T-helper 1 cell treated with Interleukin-12 subunit alpha and Interleukin-12 subunit beta and Interleukin-4 antibody, amounts not matched to agents 30 μg/mL and 1 μg/mL, for 36 hours (primary cell): ENCODE measurements at regions not wholly inside any gene's neighbourhood (a gene's known extent, or its start where the extent isn't known, plus 50 kb on each side); places are given as distances from the start of the nearest gene placed in this dataset.

Source experiments
- H3K27ac Mint-ChIP-seq: one replicate; pipeline ENCODE4 v1.8.0; 2021; ENCODE audit warnings: mild to moderate bottlenecking, mixed read lengths
- H3K27me3 Mint-ChIP-seq: one replicate; pipeline ENCODE4 v1.8.0; 2021; ENCODE audit warnings: low read depth, mixed read lengths
- H3K36me3 Mint-ChIP-seq: one replicate; pipeline ENCODE4 v1.8.0; 2021; ENCODE audit warnings: low read depth, mixed read lengths
- H3K4me1 Mint-ChIP-seq: one replicate; pipeline ENCODE4 v1.8.0; 2021; ENCODE audit warnings: low read depth, mixed read lengths
- H3K4me3 Mint-ChIP-seq: one replicate; pipeline ENCODE4 v1.8.0; 2021; ENCODE audit warnings: mild to moderate bottlenecking, moderate library complexity, mixed read lengths
- H3K9me3 Mint-ChIP-seq: one replicate; pipeline ENCODE4 v1.8.0; 2021; ENCODE audit warnings: mixed read lengths

DNA sequence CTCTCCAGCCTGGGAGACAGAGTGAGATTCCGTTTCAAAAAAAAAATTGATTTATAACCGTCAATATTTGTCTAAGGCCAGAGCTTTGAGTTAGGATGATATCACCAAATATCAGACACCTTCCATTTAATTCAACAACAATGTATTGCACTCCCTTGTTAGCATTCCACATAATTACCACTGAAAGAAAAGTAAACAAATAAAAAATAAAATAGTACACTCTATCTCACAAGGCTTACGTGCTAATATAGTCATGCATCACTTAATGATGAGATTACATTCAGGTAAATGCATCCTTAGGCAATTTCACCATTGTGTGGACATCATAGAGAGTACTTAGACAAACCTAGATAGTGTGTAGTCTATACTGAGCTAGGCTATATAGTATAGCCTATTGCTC lies 127.6 kb upstream of the RHOBTB1 start:
- Mint-ChIP-seq H3K4me3 (no peak overlapping the region), H3K9me3 (no peaks in the 10 kb centered on the region), H3K27ac (no peak overlapping the region), H3K36me3 (no peaks in the 10 kb centered on the region), H3K27me3 (peaks cover 11% of the 10 kb centered on the region), H3K4me1 (no peaks in the 10 kb centered on the region)

DNA sequence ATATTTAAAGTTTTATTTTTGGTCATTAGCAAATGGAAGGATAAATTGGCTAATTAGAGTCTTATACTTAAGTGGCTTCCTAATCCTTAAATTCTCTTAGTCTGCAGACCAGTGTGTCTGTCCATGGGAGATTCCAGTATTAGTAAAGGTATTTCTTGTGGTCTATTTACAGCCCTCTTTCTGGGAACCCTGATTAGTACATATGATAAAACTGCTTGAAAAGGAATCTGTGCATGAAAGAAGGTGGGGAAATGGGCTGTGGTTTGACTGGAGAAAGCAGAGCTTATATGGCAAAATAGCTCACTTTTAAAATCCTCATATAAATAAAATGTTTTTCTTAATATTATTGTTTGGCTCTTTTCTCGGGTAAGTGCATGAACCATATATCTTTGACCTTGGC lies 124.5 kb upstream of the RHOBTB1 start:
- H3K4me3 Mint-ChIP-seq, result no peak overlapping the region
- no peaks in the 10 kb centered on the region for H3K4me1 Mint-ChIP-seq
- H3K27ac Mint-ChIP-seq, result no peak overlapping the region
- no peaks in the 10 kb centered on the region for H3K9me3 Mint-ChIP-seq
- peaks cover 8% of the 10 kb centered on the region for H3K27me3 Mint-ChIP-seq
- no peaks in the 10 kb centered on the region for H3K36me3 Mint-ChIP-seq

DNA sequence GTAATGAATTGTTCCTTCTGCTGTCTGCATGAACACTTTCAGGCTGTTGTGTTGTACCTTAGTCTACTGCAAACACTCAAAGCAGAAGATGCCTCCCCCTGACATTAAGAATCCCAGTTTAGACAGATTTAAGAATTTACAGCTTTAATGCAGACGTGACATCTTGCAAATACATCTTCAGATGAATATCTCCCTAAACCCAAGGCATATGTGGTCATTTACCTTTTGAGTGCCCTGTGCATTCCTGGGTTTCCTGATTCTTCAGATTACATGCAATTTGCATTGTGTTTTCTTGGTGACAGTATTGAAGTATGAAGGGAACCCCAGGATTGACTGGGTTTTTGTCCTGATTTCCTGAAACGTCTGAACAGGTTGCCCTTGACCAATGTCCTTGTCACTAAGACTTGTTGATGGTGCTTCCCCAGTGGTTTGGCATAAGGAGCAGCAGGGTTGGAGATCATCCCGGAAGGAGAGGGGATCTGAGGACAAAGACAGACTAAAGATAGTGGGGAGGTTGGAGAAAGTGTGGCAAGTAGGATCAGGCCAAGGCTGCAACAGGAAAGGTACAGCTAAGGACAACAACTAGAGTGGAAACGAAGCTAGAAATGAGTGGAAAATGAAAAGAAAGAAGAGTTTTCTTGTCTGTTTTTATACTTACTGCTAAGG lies 123.8 kb upstream of the RHOBTB1 start:
- Mint-ChIP-seq H3K4me3 (no peak overlapping the region), H3K9me3 (no peaks in the 10 kb centered on the region), H3K4me1 (no peaks in the 10 kb centered on the region), H3K27me3 (peaks cover 8% of the 10 kb centered on the region), H3K36me3 (no peaks in the 10 kb centered on the region), H3K27ac (no peak overlapping the region)

DNA sequence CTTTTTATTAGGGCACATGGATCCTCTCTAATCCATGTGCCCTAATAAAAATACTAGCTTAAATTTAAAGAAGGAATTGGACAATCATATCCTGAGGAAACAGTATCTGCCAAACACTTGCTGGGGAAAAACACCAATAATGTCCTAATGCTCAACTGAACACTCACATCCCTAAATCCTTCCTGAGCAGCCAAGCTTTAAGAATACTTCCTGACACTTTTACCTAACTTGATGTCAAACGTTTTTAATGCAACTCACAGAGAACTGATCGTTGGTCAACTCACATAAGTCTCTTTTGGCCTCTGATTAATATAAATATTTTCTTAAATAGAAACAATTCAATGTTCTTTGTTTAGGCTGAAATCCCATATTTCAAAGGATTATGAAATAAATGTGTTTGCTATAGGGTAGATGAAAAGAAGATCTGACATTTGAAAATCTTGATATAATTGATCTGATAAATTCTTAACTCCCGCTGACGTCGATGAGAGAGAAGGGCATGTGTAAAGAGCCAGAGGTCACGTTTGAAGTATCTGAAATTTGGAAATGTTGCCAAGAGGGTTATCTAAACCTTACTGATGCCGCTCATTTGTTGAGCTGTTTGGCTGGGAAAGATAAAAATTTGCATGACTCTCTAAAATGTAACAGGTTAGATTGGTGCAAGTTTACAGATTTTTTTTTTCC lies 122.8 kb upstream of the RHOBTB1 start:
- Mint-ChIP-seq H3K27me3 (peaks cover 13% of the 10 kb centered on the region), H3K36me3 (no peaks in the 10 kb centered on the region), H3K4me3 (no peak overlapping the region), H3K27ac (no peak overlapping the region), H3K4me1 (no peaks in the 10 kb centered on the region), H3K9me3 (no peaks in the 10 kb centered on the region)

DNA sequence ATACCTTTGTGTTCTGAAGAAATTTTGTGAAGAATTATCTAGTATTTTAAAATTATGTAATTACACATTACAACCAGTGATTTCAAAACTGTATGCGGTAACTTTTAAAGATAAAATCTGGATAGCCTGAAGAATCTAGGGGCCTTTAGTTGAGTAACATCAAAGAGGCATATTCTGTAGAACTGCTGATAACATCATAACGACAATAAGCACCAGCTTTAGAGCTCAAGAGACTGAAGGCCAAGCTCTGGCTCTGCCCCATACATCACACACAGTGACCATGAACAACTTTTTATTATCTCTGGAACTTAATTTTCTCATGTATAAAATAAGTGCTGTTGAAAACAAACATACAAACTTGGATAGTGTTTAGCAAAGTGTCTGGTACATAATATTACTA lies 121.1 kb upstream of the RHOBTB1 start:
- Mint-ChIP-seq H3K4me3 (no peak overlapping the region), H3K9me3 (no peaks in the 10 kb centered on the region), H3K27ac (no peak overlapping the region), H3K27me3 (peaks cover 13% of the 10 kb centered on the region), H3K36me3 (no peaks in the 10 kb centered on the region), H3K4me1 (no peaks in the 10 kb centered on the region)

DNA sequence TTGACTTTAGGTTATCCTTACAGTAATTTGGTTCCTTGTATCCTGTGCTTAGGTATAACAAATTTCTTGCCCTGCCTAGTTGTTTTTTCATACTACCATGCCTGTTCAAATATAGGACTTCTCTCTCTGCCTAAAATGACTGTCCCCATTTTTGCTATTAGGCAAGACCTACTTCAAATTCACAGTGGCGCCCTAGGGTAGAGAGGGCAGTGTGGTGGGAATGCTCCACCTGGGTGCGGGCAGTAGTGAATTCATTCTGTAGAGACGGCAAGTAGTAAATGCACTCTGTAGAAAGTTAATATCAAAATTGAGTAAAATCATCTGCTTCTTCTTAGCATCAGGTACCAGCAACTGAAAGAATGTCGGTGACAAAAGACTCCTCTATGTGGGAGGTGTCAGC lies 120.4 kb upstream of the RHOBTB1 start:
- H3K27ac Mint-ChIP-seq, result no peak overlapping the region
- no peak overlapping the region for H3K4me3 Mint-ChIP-seq
- H3K9me3 Mint-ChIP-seq, result no peaks in the 10 kb centered on the region
- no peaks in the 10 kb centered on the region for H3K36me3 Mint-ChIP-seq
- no peaks in the 10 kb centered on the region for H3K4me1 Mint-ChIP-seq
- peaks cover 13% of the 10 kb centered on the region for H3K27me3 Mint-ChIP-seq

DNA sequence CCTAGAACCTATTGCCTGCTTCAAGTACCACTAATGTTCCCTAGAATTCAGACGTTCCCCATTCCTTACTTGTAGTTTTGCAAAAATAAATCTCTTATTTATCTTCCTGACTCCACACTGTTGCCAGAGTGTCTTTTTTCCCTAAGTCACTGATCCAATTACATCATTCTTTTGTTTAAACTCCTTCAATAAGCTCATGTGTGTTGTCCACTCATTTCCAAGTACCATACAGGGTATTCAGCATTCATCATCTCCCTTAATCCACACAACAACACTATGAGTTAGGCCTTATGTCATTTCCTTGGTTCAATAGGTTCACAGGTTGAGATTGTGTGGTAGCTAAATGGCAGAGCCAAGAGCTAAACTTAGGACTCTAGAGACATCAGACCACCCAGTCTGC lies 119.9 kb upstream of the RHOBTB1 start:
- H3K4me3 Mint-ChIP-seq, result no peak overlapping the region
- H3K4me1 Mint-ChIP-seq, result no peaks in the 10 kb centered on the region
- H3K36me3 Mint-ChIP-seq, result no peaks in the 10 kb centered on the region
- H3K27ac Mint-ChIP-seq, result no peak overlapping the region
- no peaks in the 10 kb centered on the region for H3K9me3 Mint-ChIP-seq
- peaks cover 9% of the 10 kb centered on the region for H3K27me3 Mint-ChIP-seq

DNA sequence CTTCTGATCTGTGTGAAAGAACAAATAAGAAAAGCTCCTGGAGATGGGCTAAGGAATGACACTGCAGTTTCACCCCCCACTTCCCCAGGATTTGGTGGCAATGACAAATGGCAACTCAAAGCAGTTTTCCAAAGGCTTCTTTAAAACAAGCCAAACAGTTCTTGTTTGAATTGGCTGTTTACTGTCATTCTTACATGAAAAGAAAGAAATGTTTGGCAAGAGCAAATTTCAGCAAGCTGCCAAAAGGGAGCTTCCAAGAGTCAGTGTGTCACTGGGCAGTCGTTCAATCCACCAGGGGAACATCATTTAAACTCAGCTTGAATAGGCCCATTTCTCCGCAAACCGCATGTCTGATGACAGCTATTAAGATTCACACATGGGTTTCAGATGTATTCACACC lies 119.0 kb upstream of the RHOBTB1 start:
- H3K9me3 Mint-ChIP-seq, result no peaks in the 10 kb centered on the region

DNA sequence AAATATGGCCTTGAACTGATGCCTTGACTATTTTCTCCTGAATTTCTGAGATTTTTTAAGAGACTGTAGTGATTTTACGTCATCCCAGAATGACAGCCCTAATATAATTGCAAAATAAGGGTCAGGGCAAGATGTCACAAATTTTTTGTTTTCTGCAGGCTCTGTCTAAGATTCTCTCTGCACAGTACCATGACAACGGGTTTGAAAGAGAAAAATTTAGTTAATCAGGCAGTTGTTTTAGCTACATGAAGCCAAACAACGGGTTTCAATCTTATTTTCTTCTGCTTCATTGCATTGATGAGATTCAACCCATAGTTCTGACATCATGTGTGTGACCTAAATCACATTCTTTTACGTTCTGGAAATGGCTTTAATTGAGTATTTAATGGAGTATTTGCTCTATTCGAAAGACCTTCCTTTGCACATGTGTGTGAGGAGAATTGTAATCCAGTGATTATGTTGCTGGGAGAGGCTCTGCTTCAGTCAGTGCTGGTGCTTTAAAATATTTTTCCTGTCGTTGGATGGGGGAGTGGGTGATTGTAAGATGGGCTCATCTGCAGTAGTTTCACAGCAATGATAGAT lies 118.0 kb upstream of the RHOBTB1 start:
- Mint-ChIP-seq H3K4me3 (no peak overlapping the region), H3K4me1 (no peaks in the 10 kb centered on the region), H3K36me3 (no peaks in the 10 kb centered on the region), H3K9me3 (no peaks in the 10 kb centered on the region), H3K27ac (no peak overlapping the region), H3K27me3 (peaks cover 5% of the 10 kb centered on the region)

More for the DNA sequence above, 119.0 kb upstream of the RHOBTB1 start:
- Mint-ChIP-seq H3K4me1 (no peaks in the 10 kb centered on the region), H3K4me3 (no peak overlapping the region), H3K27me3 (peaks cover 8% of the 10 kb centered on the region), H3K27ac (no peak overlapping the region), H3K36me3 (no peaks in the 10 kb centered on the region)

DNA sequence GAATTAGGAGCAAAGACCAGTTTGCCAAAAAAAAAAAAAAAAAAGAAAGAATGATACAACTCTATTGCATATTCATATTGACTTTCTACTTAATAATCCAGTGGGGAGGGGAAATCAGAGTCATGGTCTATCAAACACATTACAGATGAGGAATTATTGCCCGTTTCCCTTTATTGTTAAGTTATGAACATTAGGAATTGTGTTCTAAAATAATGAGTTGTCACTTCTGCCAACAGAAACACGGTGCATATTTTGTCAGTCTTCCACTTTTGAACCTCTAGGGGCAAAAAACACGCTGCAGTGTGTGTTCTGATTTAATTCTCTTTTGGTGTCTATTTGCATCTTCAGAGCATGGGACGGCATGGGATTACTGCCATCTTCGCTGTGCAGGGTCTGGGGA lies 115.7 kb upstream of the RHOBTB1 start:
- peaks cover 2% of the 10 kb centered on the region for H3K9me3 Mint-ChIP-seq
- H3K4me1 Mint-ChIP-seq, result no peaks in the 10 kb centered on the region
- H3K27me3 Mint-ChIP-seq, result peaks cover 5% of the 10 kb centered on the region
- no peaks in the 10 kb centered on the region for H3K36me3 Mint-ChIP-seq
- no peak overlapping the region for H3K4me3 Mint-ChIP-seq
- H3K27ac Mint-ChIP-seq, result no peak overlapping the region

DNA sequence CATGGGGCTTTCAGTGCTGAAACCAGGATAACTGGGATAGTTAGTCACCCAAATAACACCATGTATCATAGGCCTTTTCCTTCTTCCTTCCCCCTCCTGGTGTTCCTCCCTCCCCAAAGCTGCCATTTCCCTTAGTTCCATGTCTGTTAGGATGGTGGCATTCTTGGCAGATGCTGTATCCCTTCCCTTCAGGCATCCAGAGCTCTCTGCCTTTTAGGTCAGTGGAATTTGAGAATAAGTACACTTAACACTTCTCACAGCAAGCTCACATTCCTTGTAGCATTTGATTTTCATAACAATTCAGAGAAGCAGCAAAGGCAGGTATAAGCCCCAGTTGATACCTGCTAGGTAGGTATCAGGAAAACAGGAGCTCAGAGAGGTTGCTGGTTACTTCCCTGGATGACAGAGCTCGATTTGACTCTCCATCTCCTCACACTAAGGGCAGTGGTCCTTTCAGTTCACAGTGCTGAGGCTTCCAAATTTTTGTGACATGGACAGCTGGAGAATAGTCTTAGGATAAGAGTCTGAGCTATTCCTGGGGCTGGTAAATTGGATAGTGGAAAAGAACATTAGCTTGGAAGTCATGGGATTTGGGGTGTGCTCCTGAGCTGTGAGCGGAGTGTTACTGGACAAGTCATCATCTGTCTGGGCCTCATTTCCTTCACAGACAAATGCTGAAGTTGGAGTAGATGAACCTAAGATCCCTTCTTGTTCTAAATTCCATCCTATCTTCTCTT lies 108.7 kb upstream of the RHOBTB1 start:
- no peak overlapping the region for H3K27ac Mint-ChIP-seq
- no peaks in the 10 kb centered on the region for H3K36me3 Mint-ChIP-seq
- H3K4me1 Mint-ChIP-seq, result no peaks in the 10 kb centered on the region
- no peaks in the 10 kb centered on the region for H3K27me3 Mint-ChIP-seq
- peaks cover 5% of the 10 kb centered on the region for H3K9me3 Mint-ChIP-seq
- H3K4me3 Mint-ChIP-seq, result no peak overlapping the region

DNA sequence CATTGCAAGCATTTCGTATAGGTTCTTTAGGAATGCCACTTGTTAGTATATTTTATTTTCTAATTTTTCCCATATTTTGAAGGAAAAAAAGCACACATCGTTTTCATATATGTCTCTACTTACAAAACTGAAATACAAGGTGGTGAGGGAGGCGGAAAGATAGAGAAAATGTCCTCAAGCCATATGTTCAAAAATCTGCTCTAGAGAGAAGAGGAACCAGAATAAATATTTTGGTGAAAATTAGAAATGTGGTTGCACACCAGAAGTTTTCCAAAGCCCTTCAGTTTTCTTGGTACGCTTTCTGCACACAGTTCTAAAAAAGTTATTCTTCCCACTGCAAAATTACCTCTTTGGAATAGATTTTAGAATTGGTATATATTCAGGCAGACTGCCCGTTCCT lies 107.4 kb upstream of the RHOBTB1 start:
- peaks cover 5% of the 10 kb centered on the region for H3K9me3 Mint-ChIP-seq
- H3K4me1 Mint-ChIP-seq, result no peaks in the 10 kb centered on the region
- no peaks in the 10 kb centered on the region for H3K36me3 Mint-ChIP-seq
- no peaks in the 10 kb centered on the region for H3K27me3 Mint-ChIP-seq
- no peak overlapping the region for H3K4me3 Mint-ChIP-seq
- H3K27ac Mint-ChIP-seq, result no peak overlapping the region

DNA sequence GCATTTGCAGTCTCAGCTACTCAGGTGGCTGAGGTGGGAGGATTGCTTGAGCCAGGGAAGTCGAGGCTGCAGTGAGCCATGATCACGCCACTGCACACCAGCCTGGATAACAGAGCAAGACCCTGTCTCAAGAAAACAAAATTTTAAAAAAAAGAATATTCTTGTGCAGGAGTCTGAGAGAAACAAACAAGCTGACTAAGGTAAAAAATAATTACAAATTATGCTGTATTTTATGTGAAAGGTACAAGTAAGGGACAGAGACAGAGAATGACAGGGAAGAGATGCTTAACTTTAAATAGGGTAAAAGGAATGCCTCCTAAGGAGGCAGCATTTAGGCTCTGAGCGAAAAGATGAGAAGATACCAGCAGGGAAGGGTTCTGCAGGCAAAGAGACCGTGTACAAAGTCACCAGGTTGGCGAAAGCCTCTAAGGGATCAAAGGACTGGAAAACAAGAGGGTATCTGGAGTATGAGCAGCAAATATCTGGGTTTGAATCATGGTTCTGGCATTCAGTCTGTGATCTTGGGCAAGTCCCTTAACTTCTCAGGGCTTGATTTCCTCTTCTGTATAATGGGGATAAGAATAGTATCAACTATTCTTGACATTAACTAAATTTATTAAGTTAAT lies 106.2 kb upstream of the RHOBTB1 start:
- no peaks in the 10 kb centered on the region for H3K4me1 Mint-ChIP-seq
- no peak overlapping the region for H3K27ac Mint-ChIP-seq
- no peak overlapping the region for H3K4me3 Mint-ChIP-seq
- H3K27me3 Mint-ChIP-seq, result no peaks in the 10 kb centered on the region
- H3K36me3 Mint-ChIP-seq, result no peaks in the 10 kb centered on the region
- peaks cover 5% of the 10 kb centered on the region for H3K9me3 Mint-ChIP-seq

DNA sequence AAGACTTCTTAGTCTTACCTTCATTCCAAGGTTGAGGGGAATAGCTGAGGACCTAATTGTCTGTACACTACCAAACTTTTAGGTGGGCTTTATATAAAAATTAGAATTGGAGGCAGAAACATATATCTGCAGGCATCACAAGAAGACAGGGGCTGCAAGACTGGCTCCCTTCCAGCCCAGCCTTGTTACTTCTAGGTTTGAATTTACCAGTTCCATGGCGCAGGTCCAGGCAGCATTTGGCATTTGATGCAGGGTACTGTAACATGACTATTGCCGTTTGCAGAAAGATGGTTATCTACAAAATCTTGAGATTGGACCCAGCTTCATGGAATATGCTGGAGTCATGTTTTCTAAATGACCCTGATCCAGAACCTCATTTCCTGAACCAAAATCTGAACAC lies 105.4 kb upstream of the RHOBTB1 start:
- Mint-ChIP-seq H3K36me3 (no peaks in the 10 kb centered on the region), H3K4me3 (no peak overlapping the region), H3K27ac (no peak overlapping the region), H3K27me3 (no peaks in the 10 kb centered on the region), H3K9me3 (peaks cover under 1% of the 10 kb centered on the region), H3K4me1 (no peaks in the 10 kb centered on the region)
